DMS114 treated with DMSO at 0.1 percent for 48 hours (cell line): ENCODE measurements at regions not wholly inside any gene's neighbourhood (a gene's known extent, or its start where the extent isn't known, plus 50 kb on each side); places are given as distances from the start of the nearest gene placed in this dataset.
"Not testable (repeated sequence)": the region's sequence is repeated elsewhere in the genome, so short reads cannot be mapped to it uniquely, and the experiment has no call there.

Source experiments
- DNase-seq: peaks from one replicate; lab custom pipeline; 2025; ENCODE audit not compliant: unreplicated experiment; lab: John Stamatoyannopoulos, UW

DNA sequence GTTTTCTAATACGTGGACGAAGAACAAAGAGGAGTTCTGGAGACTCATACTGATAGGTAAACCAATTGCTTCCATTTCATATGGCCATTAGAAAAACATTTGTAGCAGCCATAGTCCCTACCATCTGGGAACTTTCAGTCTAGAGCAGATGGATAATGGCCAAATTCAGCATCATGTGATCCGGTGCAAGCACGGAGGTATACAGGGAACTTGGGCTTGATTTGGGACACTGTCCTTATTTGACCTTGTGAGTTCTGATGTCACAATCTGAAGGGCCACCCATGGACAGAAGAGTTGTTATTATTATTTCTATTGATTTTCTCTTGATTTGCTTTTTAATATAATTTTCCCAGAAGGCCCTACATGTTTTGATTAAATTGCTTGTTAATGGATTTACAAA lies 154.6 kb upstream of the ZNF267 start:
- no peak for DNase-seq

DNA sequence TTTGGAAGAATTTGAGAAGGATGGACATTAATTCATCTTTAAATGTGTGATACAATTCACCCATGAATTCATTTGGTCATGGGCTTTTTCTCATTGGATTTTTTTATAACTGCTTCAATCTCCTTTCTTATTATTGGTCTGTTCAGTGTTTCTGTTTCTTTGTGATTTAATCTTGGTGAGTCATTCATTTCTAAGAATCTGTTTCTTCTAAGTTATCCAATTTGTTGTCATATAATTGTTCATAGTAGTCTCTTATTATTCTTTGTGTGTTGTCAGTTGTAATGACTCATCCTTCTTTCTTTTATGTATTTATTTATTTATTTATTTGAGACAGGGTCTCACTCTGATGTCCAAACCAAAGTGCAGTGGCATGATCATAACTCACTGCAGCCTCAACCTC lies 146.1 kb upstream of the ZNF267 start:
- no peak for DNase-seq

DNA sequence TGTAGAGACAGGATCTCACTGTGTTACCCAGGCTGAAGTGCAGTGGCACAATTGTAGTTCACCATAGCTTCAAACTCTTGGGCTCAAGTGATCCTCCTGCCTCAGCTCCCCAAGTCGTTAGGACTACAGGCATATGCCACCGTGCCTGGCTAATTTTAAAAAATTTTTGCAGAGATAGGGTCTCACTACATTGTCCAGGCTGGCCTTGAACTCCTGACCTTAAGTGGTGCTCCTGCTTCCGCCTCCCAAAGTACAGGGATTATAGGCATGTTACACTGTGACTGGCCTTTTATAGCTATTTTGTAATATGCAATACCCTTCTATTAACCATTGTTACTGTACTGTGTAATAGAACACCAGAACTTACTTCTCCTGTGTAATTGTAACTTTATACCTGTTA lies 139.3 kb upstream of the ZNF267 start:
- no peak for DNase-seq

DNA sequence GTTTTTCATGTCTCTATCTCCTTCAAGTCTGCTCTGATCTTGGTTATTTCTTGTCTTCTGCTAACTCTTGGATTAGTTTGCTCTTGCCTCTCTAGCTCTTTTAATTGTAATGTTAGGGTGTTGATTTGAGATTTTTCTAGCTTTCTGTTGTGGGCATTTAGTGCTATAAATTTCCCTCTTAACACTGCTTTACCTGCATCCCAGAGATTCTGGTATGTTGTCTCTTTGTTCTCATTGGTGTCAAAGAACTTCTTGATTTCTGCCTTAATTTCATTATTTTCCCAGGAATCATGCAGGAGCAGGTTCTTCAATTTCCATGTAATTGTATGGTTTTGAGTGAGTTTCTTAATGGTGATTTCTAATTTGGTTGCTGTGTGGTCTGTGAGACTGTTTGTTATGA lies 128.5 kb upstream of the ZNF267 start:
- not testable (repeated sequence) for DNase-seq

DNA sequence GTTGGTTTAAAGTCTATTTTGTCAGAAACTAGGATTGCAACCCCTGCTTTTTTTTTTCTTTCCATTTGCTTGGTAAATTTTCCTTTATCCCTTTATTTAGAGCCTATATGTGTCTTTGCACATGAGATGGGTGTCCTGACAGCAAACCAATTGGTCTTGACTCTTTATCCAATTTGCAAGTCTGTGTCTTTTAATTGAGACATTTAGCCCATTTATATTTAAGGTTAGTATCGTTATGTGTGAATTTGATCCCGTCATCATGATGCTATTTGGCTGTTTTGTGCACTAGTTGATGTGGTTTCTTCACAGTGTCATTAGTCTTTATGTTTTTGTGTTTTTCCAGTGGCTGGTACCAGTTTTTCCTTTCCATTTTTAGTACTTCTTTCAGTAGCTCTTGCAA lies 127.7 kb upstream of the ZNF267 start:
- no peak for DNase-seq

GRCh38 chr16:31754998-31755615 lies 118.5 kb upstream of the ZNF267 start:
- DNase-seq: no peak

DNA sequence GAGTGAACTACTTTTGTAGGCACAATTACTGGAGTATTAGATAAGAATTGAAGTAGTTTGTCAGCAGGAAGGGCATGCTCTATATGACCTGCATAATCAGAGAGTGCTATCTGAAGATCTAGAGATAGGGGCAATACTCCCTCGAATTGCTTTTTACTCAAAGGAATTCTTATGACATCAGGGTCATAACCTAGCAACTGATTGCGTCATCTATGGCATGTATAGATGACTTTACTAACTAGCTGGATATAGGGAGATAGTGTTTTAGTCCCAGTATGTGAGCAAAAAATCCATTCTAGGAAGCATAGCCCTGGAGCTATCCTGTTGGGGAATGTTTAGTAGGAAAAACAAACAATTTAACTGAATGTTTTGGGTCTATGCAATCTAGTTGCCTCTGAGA lies 109.5 kb upstream of the ZNF267 start:
- DNase-seq: no peak

DNA sequence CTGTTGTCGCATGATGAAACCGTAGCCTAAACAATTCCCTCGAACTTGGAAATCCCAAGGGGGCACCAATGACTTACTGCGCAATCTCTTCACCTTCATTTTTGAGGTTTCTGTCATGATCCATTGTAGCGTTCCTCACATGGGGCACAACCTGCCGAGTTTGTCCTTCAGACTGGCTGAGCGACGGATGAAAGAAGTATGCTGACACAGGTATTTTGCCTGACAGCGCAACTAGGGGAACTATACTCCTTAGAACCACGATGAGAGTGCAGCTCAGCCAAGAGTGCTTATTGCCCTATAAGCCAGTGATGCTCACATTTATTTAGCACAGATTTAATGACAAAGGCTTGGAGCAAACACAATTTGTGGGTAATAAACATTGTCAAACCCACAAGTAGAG lies 106.3 kb upstream of the ZNF267 start:
- DNase-seq: no peak

GRCh38 chr16:31780342-31780741 lies 93.3 kb upstream of the ZNF267 start:
- no peak for DNase-seq

DNA sequence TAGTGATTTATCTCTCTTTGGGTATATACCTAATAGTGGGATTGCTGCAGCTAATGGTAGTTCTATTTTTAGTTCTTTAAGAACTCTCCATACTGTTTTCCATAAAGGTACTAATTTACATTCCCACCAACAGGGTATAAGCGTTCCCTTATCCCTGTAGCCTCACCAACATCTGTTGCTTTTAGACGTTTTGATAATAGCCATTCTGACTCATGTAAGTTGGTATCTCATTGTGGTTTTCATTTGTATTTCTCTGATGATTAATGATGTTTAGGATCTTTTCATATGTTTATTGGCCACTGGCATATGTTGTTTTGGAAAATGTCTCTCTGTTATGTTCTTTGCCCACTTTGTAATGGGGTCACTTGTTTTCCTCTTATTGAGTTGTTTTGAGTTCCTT lies 88.5 kb upstream of the ZNF267 start:
- DNase-seq: no peak

GRCh38 chr16:31807086-31807485 lies 66.5 kb upstream of the ZNF267 start:
- DNase-seq: no peak

DNA sequence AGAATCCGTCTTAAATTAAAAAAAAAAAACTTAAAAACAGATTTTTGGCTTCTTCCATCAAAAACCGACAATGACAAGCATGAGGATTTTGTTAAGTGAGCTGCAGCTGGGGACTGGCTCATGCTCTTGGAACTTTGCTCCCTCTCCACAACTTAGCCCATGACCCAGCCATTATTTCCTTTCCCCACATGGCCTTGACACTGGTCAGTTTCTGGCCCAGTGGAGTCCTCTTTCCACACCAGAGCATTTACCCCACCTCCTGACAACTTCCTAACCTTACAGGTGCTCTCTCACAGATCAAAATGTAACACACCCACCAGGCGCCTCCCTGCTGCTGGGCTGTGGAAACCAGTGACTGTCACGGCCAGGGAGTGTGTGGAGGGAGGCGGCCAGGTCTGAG lies 62.7 kb upstream of the ZNF267 start:
- no peak for DNase-seq

DNA sequence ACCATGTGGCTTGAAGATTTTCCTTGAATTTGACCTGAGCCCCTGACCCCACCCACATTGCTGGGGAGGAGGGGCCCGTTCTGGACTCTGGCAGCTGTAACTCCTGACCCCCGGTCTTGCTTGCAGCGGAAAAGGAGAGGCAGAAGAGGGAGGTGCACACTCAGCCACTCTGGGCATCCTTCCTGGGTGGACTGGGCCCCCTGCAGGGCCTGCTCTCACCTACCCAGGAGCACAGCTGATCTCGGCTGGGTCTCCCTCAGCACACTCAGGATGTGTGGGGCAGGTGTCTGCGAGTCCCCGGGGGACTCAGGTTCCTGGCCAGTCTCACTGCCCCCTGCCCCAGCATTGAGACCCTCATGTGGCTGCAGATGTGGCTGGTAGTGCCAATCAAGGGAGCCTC lies 57.5 kb upstream of the ZNF267 start:
- not testable (repeated sequence) for DNase-seq

DNA sequence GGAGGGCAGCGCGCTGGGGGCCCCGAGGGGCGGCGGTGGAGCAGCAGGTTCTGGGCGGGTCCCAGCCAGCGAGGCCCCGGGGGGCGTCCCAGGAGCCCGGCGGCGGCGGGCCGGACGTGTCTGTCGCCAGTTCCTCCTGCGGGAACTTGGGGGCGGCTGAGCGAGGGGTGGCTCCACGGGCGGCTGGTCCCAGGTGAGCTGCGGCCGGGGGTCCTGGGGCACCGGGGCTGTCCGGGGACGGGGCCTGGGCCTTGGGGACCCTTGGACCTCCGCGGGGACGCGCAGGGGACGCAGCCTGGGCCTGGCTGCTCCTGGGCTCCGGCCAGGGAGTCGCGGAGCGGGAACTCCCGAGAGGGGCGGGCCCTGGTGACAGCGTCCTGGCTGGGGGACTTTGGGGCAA lies 54.2 kb upstream of the ZNF267 start:
- no peak for DNase-seq

GRCh38 chr16:31819948-31820347 lies 53.7 kb upstream of the ZNF267 start:
- no peak for DNase-seq
